HL-60 (cell line): ENCODE measurements at regions not wholly inside any gene's neighbourhood (a gene's known extent, or its start where the extent isn't known, plus 50 kb on each side); places are given as distances from the start of the nearest gene placed in this dataset.

Experiments
- GABPA ChIP-seq: IDR thresholded peaks from 2 replicates; pipeline ENCODE4 v1.6.1; 2012; ENCODE audit warnings: low read depth
- REST ChIP-seq: IDR thresholded peaks from 2 replicates; pipeline ENCODE4 v1.6.1; 2012; ENCODE audit warnings: low read depth; ENCODE audit not compliant: insufficient replicate concordance
- TF ChIP-seq, protein P1 (sequence below): IDR thresholded peaks from one replicate; pipeline ENCODE4 v1.5.1; 2011; ENCODE audit warnings: low read length, control low read depth, inconsistent platforms; ENCODE audit not compliant: insufficient read depth

- TF ChIP-seq, protein P1, sequence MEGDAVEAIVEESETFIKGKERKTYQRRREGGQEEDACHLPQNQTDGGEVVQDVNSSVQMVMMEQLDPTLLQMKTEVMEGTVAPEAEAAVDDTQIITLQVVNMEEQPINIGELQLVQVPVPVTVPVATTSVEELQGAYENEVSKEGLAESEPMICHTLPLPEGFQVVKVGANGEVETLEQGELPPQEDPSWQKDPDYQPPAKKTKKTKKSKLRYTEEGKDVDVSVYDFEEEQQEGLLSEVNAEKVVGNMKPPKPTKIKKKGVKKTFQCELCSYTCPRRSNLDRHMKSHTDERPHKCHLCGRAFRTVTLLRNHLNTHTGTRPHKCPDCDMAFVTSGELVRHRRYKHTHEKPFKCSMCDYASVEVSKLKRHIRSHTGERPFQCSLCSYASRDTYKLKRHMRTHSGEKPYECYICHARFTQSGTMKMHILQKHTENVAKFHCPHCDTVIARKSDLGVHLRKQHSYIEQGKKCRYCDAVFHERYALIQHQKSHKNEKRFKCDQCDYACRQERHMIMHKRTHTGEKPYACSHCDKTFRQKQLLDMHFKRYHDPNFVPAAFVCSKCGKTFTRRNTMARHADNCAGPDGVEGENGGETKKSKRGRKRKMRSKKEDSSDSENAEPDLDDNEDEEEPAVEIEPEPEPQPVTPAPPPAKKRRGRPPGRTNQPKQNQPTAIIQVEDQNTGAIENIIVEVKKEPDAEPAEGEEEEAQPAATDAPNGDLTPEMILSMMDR, result no peak
- TF ChIP-seq GABPA, result no peak
- no peak for TF ChIP-seq REST
Observed at GRCh38 chr5:103375863-103376591, 117.5 kb downstream of the MACIR start.
